Caco-2 (cell line): ENCODE measurements at regions not wholly inside any gene's neighbourhood (a gene's known extent, or its start where the extent isn't known, plus 50 kb on each side); places are given as distances from the start of the nearest gene placed in this dataset.

ENCODE experiments used
- BruUV-seq: library from RNA; stranded (reverse); fragments of 400-500 nt; replicated peaks from 2 replicates; lab custom pipeline; 2021; lab: Mats Ljungman, UMichigan
- CTCF ChIA-PET: fragments of 300-600 bp; sonication (Branson Sonifier 250); formaldehyde crosslinking; loops from one replicate; lab custom pipeline; 2022; ENCODE audit warnings: antibody characterized with exemption; lab: Charles Lee
- POLR2A ChIA-PET: fragments of 300-600 bp; sonication (Branson Sonifier 250); formaldehyde crosslinking; loops from one replicate; lab custom pipeline; 2022; ENCODE audit warnings: antibody characterized with exemption; lab: Charles Lee
- DNase-seq, 2 experiments: peaks; one replicate each; pipeline versions ENCODE4 v3.0.0 to v3.0.0-alpha.2; 2020 to 2022
- H3K27me3 ChIP-seq: replicated peaks from 2 replicates; pipeline ENCODE4 v1.6.0; 2011; ENCODE audit warnings: low read length; ENCODE audit not compliant: control insufficient read depth, insufficient read depth
- H3K36me3 ChIP-seq: 2 replicates; pipeline ENCODE4 v1.5.1; 2011; ENCODE audit warnings: low read length; ENCODE audit not compliant: control insufficient read depth, insufficient read depth
- H3K4me1 ChIP-seq: fragments of 250-450 bp; sonication (Bioruptor Pico); 2 replicates; pipeline ENCODE4 v1.5.1; 2020; ENCODE audit warnings: mild to moderate bottlenecking
- H3K4me3 ChIP-seq: 2 replicates; pipeline ENCODE4 v1.5.1; 2011; ENCODE audit warnings: low read depth, mild to moderate bottlenecking, control low read depth, low read length
- H3K9me3 ChIP-seq: fragments of 250-450 bp; sonication (Bioruptor Pico); 2 replicates; pipeline ENCODE4 v1.5.1; 2020; ENCODE audit warnings: mild to moderate bottlenecking, moderate library complexity
- H3K27ac Mint-ChIP-seq: one replicate; pipeline ENCODE4 v1.8.0; 2022; ENCODE audit warnings: mixed read lengths; ENCODE audit not compliant: unreplicated experiment
- H3K27me3 Mint-ChIP-seq: one replicate; pipeline ENCODE4 v1.8.0; 2022; ENCODE audit warnings: mixed read lengths; ENCODE audit not compliant: insufficient read depth, unreplicated experiment
- H3K36me3 Mint-ChIP-seq: one replicate; pipeline ENCODE4 v1.8.0; 2022; ENCODE audit warnings: mild to moderate bottlenecking, mixed read lengths; ENCODE audit not compliant: insufficient read depth, unreplicated experiment
- H3K4me1 Mint-ChIP-seq: one replicate; pipeline ENCODE4 v1.8.0; 2022; ENCODE audit warnings: low read depth, mixed read lengths; ENCODE audit not compliant: unreplicated experiment
- H3K4me3 Mint-ChIP-seq: one replicate; pipeline ENCODE4 v1.8.0; 2022; ENCODE audit warnings: mild to moderate bottlenecking, moderate library complexity, mixed read lengths; ENCODE audit not compliant: unreplicated experiment
- H3K9me3 Mint-ChIP-seq: one replicate; pipeline ENCODE4 v1.8.0; 2022; ENCODE audit warnings: mixed read lengths; ENCODE audit not compliant: unreplicated experiment
- CTCF ChIP-seq, 2 experiments: fragments of 200-600 bp in 1 of 2; IDR thresholded peaks; 1 replicate in 1 of 2; 2 replicates in 1 of 2; pipeline versions ENCODE4 v1.5.1 to v1.8.0; 2011 to 2022; ENCODE audit warnings: antibody characterized with exemption in 1 of 2, control low read depth in 1 of 2, inconsistent platforms in 1 of 2, low read depth in 1 of 2, low read length in 1 of 2, mild to moderate bottlenecking in 1 of 2, moderate library complexity in 1 of 2; ENCODE audit not compliant: insufficient read depth in 1 of 2, severe bottlenecking in 1 of 2, unreplicated experiment in 1 of 2
- intact Hi-C: fragments of 100-400 bp; cut with micrococcal nuclease; formaldehyde crosslinking; loops from one replicate; pipeline ENCODE4 v1.10.0; 2022; ENCODE audit not compliant: unreplicated experiment

- Mint-ChIP-seq H3K27me3 (peaks cover 7% of the 10 kb centered on the region), H3K4me3 (no peak overlapping the region), H3K36me3 (no peaks in the 10 kb centered on the region), H3K9me3 (peaks cover 14% of the 10 kb centered on the region), H3K4me1 (no peaks in the 10 kb centered on the region), H3K27ac (no peak overlapping the region)
- BruUV-seq, result no TSS peak
- H3K9me3 ChIP-seq, result peaks cover 5% of the 10 kb centered on the region; the same call in 1 of the 2 replicates
- no peak for TF ChIP-seq CTCF (IDR thresholded peaks at IDR 0.05; ENCODE audit: insufficient read depth in 1 of 2, low read depth in 1 of 2, low read length in 1 of 2, severe bottlenecking in 1 of 2, unreplicated experiment in 1 of 2)
- no peaks in the 10 kb centered on the region for H3K4me1 ChIP-seq
- ChIA-PET POLR2A (no interaction called here), CTCF (no interaction called here)
- no peak overlapping the region for H3K4me3 ChIP-seq
- no peaks in the 10 kb centered on the region for H3K36me3 ChIP-seq
- intact Hi-C loops, result no loop called here
- H3K27me3 ChIP-seq, result no peaks in the 10 kb centered on the region
- no peak for DNase-seq
These were observed 467.3 kb upstream of the CLINT1 start for GRCh38 chr5:158326256-158326655.

GRCh38 chr5:158324236-158324635 is 465.3 kb upstream of the CLINT1 start:
- intact Hi-C loops, result no loop called here
- BruUV-seq, result no TSS peak
- Histone ChIP-seq H3K4me3 (no peak overlapping the region), H3K4me1 (no peaks in the 10 kb centered on the region), H3K27me3 (no peaks in the 10 kb centered on the region), H3K36me3 (no peaks in the 10 kb centered on the region), H3K9me3 (peaks cover under 1% of the 10 kb centered on the region; the same call in 1 of the 2 replicates)
- H3K27me3 Mint-ChIP-seq, result peaks cover 5% of the 10 kb centered on the region
- TF ChIP-seq CTCF (IDR thresholded peaks at IDR 0.05; ENCODE audit: insufficient read depth in 1 of 2, low read depth in 1 of 2, low read length in 1 of 2, severe bottlenecking in 1 of 2, unreplicated experiment in 1 of 2), result no peak
- CTCF ChIA-PET, result no interaction called here
- no peak overlapping the region for H3K4me3 Mint-ChIP-seq
- no peaks in the 10 kb centered on the region for H3K4me1 Mint-ChIP-seq
- no peak for DNase-seq
- POLR2A ChIA-PET, result no interaction called here
- no peaks in the 10 kb centered on the region for H3K36me3 Mint-ChIP-seq
- H3K9me3 Mint-ChIP-seq, result peaks cover 3% of the 10 kb centered on the region
- no peak overlapping the region for H3K27ac Mint-ChIP-seq

- no peaks in the 10 kb centered on the region for H3K36me3 ChIP-seq
- intact Hi-C loops, result no loop called here
- DNase-seq, result no peak
- ChIA-PET POLR2A (no interaction called here), CTCF (no interaction called here)
- BruUV-seq, result no TSS peak
- H3K27me3 ChIP-seq, result no peaks in the 10 kb centered on the region
- no peak overlapping the region for H3K4me3 ChIP-seq
- no peaks in the 10 kb centered on the region for H3K4me1 ChIP-seq
- Mint-ChIP-seq H3K4me1 (no peaks in the 10 kb centered on the region), H3K27me3 (peaks cover 2% of the 10 kb centered on the region), H3K36me3 (no peaks in the 10 kb centered on the region), H3K9me3 (no peaks in the 10 kb centered on the region), H3K27ac (no peak overlapping the region), H3K4me3 (no peak overlapping the region)
- TF ChIP-seq CTCF (IDR thresholded peaks at IDR 0.05; ENCODE audit: insufficient read depth in 1 of 2, low read depth in 1 of 2, low read length in 1 of 2, severe bottlenecking in 1 of 2, unreplicated experiment in 1 of 2), result no peak
- H3K9me3 ChIP-seq, result no peaks in the 10 kb centered on the region
These were observed 463.7 kb upstream of the CLINT1 start for GRCh38 chr5:158322620-158323019.
